T-helper 2 cell treated with Interferon-gamma antibody and Interleukin-4, amounts not matched to agents 5 μg/mL and 100 μg/mL, for 36 hours (primary cell): ENCODE measurements at regions not wholly inside any gene's neighbourhood (a gene's known extent, or its start where the extent isn't known, plus 50 kb on each side); places are given as distances from the start of the nearest gene placed in this dataset.
"Not testable (repeated sequence)": the region's sequence is repeated elsewhere in the genome, so short reads cannot be mapped to it uniquely, and the experiment has no call there.

Experiments used
- DNase-seq: peaks from one replicate; pipeline ENCODE4 v3.0.0; 2021; ENCODE audit warnings: low spot score
- H3K27ac Mint-ChIP-seq: one replicate; pipeline ENCODE4 v1.8.0; 2021; ENCODE audit warnings: mild to moderate bottlenecking, mixed read lengths
- H3K27me3 Mint-ChIP-seq: one replicate; pipeline ENCODE4 v1.8.0; 2021; ENCODE audit warnings: low read depth, mixed read lengths
- H3K36me3 Mint-ChIP-seq: one replicate; pipeline ENCODE4 v1.8.0; 2021; ENCODE audit warnings: low read depth, mixed read lengths
- H3K4me1 Mint-ChIP-seq: one replicate; pipeline ENCODE4 v1.8.0; 2021; ENCODE audit warnings: low read depth, mixed read lengths
- H3K4me3 Mint-ChIP-seq: one replicate; pipeline ENCODE4 v1.8.0; 2022; ENCODE audit warnings: mild to moderate bottlenecking, moderate library complexity, mixed read lengths
- H3K9me3 Mint-ChIP-seq: one replicate; pipeline ENCODE4 v1.8.0; 2021; ENCODE audit warnings: mixed read lengths

- no peaks in the 10 kb centered on the region for H3K9me3 Mint-ChIP-seq
- peaks cover 18% of the 10 kb centered on the region for H3K4me1 Mint-ChIP-seq
- peaks cover 10% of the 10 kb centered on the region for H3K27me3 Mint-ChIP-seq
- H3K4me3 Mint-ChIP-seq, result no peak overlapping the region
- H3K27ac Mint-ChIP-seq, result no peak overlapping the region
- H3K36me3 Mint-ChIP-seq, result peaks cover 19% of the 10 kb centered on the region
- no peak for DNase-seq
Measured at GRCh38 chr9:710951-711745, 130.3 kb upstream of the DMRT1 start.

DNA sequence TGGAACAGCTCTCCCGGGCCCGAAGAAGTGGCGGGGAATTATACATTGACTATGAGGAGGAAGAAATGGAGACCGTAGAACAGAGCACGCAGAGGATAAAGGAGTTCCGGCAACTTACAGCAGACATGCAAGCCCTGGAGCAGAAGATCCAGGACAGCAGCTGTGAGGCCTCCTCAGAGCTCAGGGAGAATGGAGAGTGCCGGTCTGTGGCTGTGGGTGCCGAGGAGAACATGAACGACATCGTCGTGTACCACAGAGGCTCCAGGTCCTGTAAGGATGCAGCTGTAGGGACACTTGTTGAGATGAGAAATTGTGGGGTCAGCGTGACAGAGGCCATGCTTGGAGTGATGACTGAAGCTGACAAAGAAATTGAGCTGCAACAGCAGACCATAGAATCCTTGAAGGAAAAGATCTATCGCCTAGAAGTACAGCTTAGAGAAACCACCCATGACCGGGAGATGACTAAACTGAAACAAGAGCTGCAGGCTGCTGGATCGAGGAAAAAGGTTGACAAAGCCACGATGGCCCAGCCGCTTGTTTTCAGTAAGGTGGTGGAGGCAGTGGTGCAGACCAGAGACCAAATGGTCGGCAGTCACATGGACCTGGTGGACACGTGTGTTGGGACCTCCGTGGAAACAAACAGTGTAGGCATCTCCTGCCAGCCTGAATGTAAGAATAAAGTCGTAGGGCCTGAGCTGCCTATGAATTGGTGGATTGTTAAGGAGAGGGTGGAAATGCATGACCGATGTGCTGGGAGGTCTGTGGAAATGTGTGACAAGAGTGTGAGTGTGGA lies 129.5 kb upstream of the DMRT1 start:
- H3K36me3 Mint-ChIP-seq, result peaks cover 14% of the 10 kb centered on the region
- H3K27ac Mint-ChIP-seq, result no peak overlapping the region

DNA sequence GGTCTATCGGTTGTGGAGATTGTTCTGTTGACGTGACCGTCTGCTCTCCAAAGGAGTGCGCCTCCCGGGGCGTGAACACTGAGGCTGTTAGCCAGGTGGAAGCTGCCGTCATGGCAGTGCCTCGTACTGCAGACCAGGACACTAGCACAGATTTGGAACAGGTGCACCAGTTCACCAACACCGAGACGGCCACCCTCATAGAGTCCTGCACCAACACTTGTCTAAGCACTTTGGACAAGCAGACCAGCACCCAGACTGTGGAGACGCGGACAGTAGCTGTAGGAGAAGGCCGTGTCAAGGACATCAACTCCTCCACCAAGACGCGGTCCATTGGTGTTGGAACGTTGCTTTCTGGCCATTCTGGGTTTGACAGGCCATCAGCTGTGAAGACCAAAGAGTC lies 128.9 kb upstream of the DMRT1 start:
- H3K27me3 Mint-ChIP-seq, result peaks cover 4% of the 10 kb centered on the region
- no peak overlapping the region for H3K4me3 Mint-ChIP-seq
- DNase-seq, result no peak
- H3K4me1 Mint-ChIP-seq, result peaks cover 11% of the 10 kb centered on the region
- peaks cover 14% of the 10 kb centered on the region for H3K36me3 Mint-ChIP-seq
- no peak overlapping the region for H3K27ac Mint-ChIP-seq
- no peaks in the 10 kb centered on the region for H3K9me3 Mint-ChIP-seq

More for the DNA sequence above, 129.5 kb upstream of the DMRT1 start:
- H3K27me3 Mint-ChIP-seq, result peaks cover 4% of the 10 kb centered on the region
- peaks cover 11% of the 10 kb centered on the region for H3K4me1 Mint-ChIP-seq
- no peak overlapping the region for H3K4me3 Mint-ChIP-seq
- no peaks in the 10 kb centered on the region for H3K9me3 Mint-ChIP-seq
- DNase-seq, result no peak

GRCh38 chr9:713091-713490 lies 128.4 kb upstream of the DMRT1 start:
- Mint-ChIP-seq H3K27ac (no peak overlapping the region), H3K4me3 (no peak overlapping the region), H3K4me1 (peaks cover 12% of the 10 kb centered on the region), H3K36me3 (peaks cover 14% of the 10 kb centered on the region), H3K9me3 (no peaks in the 10 kb centered on the region), H3K27me3 (peaks cover 4% of the 10 kb centered on the region)
- no peak for DNase-seq

DNA sequence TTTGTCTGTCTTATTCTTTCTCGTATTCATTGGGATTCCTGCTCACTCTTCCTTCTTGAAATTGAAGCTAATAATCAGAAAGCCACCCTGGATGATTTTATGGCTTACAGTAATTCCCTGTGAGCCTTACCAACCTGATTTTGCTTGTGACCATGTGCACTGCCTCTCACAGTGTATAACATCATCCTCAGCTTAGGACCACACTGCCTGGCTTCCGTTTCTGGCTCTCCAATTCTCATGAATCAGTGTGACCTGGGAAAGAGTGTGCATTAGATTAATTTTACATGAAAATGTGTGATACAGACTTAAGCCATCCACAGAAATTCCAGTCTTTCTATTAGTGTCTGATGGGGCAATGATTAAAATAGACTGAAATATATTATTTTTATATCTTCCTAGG lies 126.8 kb upstream of the DMRT1 start:
- H3K4me1 Mint-ChIP-seq, result peaks cover 4% of the 10 kb centered on the region
- peaks cover 14% of the 10 kb centered on the region for H3K36me3 Mint-ChIP-seq
- H3K4me3 Mint-ChIP-seq, result no peak overlapping the region
- DNase-seq, result no peak
- H3K9me3 Mint-ChIP-seq, result no peaks in the 10 kb centered on the region
- no peak overlapping the region for H3K27ac Mint-ChIP-seq
- no peaks in the 10 kb centered on the region for H3K27me3 Mint-ChIP-seq

GRCh38 chr9:715300-715699 lies 126.2 kb upstream of the DMRT1 start:
- peaks cover 14% of the 10 kb centered on the region for H3K36me3 Mint-ChIP-seq
- no peak overlapping the region for H3K27ac Mint-ChIP-seq
- H3K4me3 Mint-ChIP-seq, result no peak overlapping the region
- peaks cover 4% of the 10 kb centered on the region for H3K4me1 Mint-ChIP-seq
- no peak for DNase-seq
- no peaks in the 10 kb centered on the region for H3K27me3 Mint-ChIP-seq
- no peaks in the 10 kb centered on the region for H3K9me3 Mint-ChIP-seq

- H3K9me3 Mint-ChIP-seq, result no peaks in the 10 kb centered on the region
- H3K4me3 Mint-ChIP-seq, result no peak overlapping the region
- H3K4me1 Mint-ChIP-seq, result peaks cover 3% of the 10 kb centered on the region
- no peak overlapping the region for H3K27ac Mint-ChIP-seq
- no peak for DNase-seq
- H3K27me3 Mint-ChIP-seq, result no peaks in the 10 kb centered on the region
- H3K36me3 Mint-ChIP-seq, result peaks cover 10% of the 10 kb centered on the region
Measured at GRCh38 chr9:715743-716400, 125.6 kb upstream of the DMRT1 start.

GRCh38 chr9:717722-718121 lies 123.8 kb upstream of the DMRT1 start:
- no peak overlapping the region for H3K4me3 Mint-ChIP-seq
- peaks cover 6% of the 10 kb centered on the region for H3K36me3 Mint-ChIP-seq
- H3K4me1 Mint-ChIP-seq, result peaks cover 2% of the 10 kb centered on the region
- H3K27me3 Mint-ChIP-seq, result no peaks in the 10 kb centered on the region
- H3K9me3 Mint-ChIP-seq, result no peaks in the 10 kb centered on the region
- no peak for DNase-seq
- H3K27ac Mint-ChIP-seq, result no peak overlapping the region

- peaks cover 2% of the 10 kb centered on the region for H3K36me3 Mint-ChIP-seq
- no peak overlapping the region for H3K27ac Mint-ChIP-seq
- no peak for DNase-seq
- no peak overlapping the region for H3K4me3 Mint-ChIP-seq
- peaks cover 2% of the 10 kb centered on the region for H3K4me1 Mint-ChIP-seq
- no peaks in the 10 kb centered on the region for H3K27me3 Mint-ChIP-seq
- H3K9me3 Mint-ChIP-seq, result no peaks in the 10 kb centered on the region
Measured at GRCh38 chr9:720239-720881, 121.1 kb upstream of the DMRT1 start.

GRCh38 chr9:722388-722980 lies 119.0 kb upstream of the DMRT1 start:
- no peak overlapping the region for H3K4me3 Mint-ChIP-seq
- H3K36me3 Mint-ChIP-seq, result peaks cover 2% of the 10 kb centered on the region
- no peak for DNase-seq
- H3K9me3 Mint-ChIP-seq, result no peaks in the 10 kb centered on the region
- no peaks in the 10 kb centered on the region for H3K27me3 Mint-ChIP-seq
- peaks cover 2% of the 10 kb centered on the region for H3K4me1 Mint-ChIP-seq
- no peak overlapping the region for H3K27ac Mint-ChIP-seq

DNA sequence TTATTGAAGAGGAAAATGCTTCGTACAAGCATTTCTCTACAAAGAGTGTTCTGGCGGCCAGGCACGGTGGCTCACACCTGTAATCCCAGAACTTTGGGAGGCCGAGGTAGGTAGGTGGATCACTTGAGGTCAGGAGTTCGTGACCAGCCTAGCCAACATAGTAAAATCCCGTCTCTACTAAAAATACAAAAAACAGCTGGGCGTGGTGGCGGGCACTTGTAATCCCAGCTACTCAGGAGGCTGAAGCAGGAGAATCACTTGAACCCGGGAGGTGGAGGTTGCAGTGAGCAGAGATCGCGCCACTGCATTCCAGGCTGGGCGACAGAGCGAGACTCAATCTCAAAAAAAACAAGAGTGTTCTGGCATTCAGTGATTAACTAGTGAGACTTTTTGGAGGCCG lies 117.0 kb upstream of the DMRT1 start:
- H3K36me3 Mint-ChIP-seq, H3K27ac Mint-ChIP-seq, H3K27me3 Mint-ChIP-seq, H3K4me1 Mint-ChIP-seq, H3K9me3 Mint-ChIP-seq, H3K4me3 Mint-ChIP-seq, DNase-seq: not testable (repeated sequence)

DNA sequence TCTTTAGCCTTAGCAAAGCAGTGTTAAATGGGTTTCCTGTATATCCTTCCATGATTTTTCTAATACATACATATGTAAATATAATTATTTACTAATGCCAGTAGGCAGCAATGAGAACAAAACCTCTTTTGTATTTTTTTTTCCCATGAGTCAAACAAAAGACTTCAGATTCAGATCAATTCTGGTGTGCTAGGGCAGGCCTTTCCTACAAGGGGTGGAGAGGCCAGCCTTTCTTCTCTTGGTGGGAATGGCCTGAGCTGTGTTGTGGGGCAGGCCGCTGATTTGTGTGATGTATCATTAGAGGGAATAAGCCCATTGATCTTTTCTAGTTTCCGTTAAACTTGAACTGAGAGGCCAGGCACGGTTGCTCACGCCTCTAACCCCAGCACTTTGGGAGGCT lies 115.5 kb upstream of the DMRT1 start:
- Mint-ChIP-seq H3K27me3 (no peaks in the 10 kb centered on the region), H3K4me1 (no peaks in the 10 kb centered on the region), H3K36me3 (peaks cover 13% of the 10 kb centered on the region), H3K27ac (no peak overlapping the region), H3K9me3 (no peaks in the 10 kb centered on the region), H3K4me3 (no peak overlapping the region)
- no peak for DNase-seq

- Mint-ChIP-seq H3K4me3 (no peak overlapping the region), H3K9me3 (no peaks in the 10 kb centered on the region), H3K27ac (no peak overlapping the region), H3K36me3 (peaks cover 25% of the 10 kb centered on the region), H3K4me1 (no peaks in the 10 kb centered on the region), H3K27me3 (no peaks in the 10 kb centered on the region)
- no peak for DNase-seq
Measured at GRCh38 chr9:727767-728166, 113.7 kb upstream of the DMRT1 start.
